ENCODE measurements at regions not wholly inside any gene's neighbourhood (a gene's known extent, or its start where the extent isn't known, plus 50 kb on each side); places are given as distances from the start of the nearest gene placed in this dataset.
"Not testable (repeated sequence)": the region's sequence is repeated elsewhere in the genome, so short reads cannot be mapped to it uniquely, and the experiment has no call there.

DNA sequence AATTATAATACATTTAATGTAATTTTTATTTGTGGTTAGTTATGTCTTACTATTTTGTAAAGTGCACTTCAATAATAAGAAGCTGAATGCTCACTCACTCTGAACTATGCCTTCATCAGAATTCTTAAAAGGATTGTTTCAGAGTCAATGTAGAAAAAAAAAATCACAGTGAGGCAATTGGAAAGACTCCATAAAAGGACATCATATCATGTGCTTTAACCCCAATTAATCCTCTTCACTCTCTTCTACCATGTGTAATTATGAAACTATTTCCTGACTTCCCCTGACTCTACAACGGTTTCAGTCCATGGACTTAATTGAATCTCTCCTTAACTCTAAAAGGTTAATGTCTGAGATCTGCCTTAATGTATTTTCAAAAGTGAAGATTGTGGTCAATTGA lies 250.4 kb upstream of the ALG10 start (continued):
- TF ChIP-seq, protein P1, sequence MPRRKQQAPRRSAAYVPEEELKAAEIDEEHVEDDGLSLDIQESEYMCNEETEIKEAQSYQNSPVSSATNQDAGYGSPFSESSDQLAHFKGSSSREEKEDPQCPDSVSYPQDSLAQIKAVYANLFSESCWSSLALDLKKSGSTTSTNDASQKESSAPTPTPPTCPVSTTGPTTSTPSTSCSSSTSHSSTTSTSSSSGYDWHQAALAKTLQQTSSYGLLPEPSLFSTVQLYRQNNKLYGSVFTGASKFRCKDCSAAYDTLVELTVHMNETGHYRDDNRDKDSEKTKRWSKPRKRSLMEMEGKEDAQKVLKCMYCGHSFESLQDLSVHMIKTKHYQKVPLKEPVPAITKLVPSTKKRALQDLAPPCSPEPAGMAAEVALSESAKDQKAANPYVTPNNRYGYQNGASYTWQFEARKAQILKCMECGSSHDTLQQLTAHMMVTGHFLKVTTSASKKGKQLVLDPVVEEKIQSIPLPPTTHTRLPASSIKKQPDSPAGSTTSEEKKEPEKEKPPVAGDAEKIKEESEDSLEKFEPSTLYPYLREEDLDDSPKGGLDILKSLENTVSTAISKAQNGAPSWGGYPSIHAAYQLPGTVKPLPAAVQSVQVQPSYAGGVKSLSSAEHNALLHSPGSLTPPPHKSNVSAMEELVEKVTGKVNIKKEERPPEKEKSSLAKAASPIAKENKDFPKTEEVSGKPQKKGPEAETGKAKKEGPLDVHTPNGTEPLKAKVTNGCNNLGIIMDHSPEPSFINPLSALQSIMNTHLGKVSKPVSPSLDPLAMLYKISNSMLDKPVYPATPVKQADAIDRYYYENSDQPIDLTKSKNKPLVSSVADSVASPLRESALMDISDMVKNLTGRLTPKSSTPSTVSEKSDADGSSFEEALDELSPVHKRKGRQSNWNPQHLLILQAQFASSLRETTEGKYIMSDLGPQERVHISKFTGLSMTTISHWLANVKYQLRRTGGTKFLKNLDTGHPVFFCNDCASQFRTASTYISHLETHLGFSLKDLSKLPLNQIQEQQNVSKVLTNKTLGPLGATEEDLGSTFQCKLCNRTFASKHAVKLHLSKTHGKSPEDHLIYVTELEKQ (tag by site-specific recombination; IDR thresholded peaks at IDR 0.05; ENCODE audit: borderline replicate concordance), result no peak
- TF ChIP-seq ZNF416 (tag by site-specific recombination; IDR thresholded peaks at IDR 0.05) (no peak), ZNF248 (tag by site-specific recombination; IDR thresholded peaks at IDR 0.05) (no peak), ZNF221 (tag by site-specific recombination; IDR thresholded peaks at IDR 0.05; ENCODE audit: borderline replicate concordance) (no peak), ZNF423 (tag by site-specific recombination; IDR thresholded peaks at IDR 0.05) (no peak), ZNF341 (tag by site-specific recombination; IDR thresholded peaks at IDR 0.05; ENCODE audit: low read depth) (no peak), BCL11A (tag by site-specific recombination; IDR thresholded peaks at IDR 0.05; ENCODE audit: low read depth) (no peak), ZNF223 (tag by site-specific recombination; IDR thresholded peaks at IDR 0.05) (no peak)
- TF ChIP-seq, protein P2, sequence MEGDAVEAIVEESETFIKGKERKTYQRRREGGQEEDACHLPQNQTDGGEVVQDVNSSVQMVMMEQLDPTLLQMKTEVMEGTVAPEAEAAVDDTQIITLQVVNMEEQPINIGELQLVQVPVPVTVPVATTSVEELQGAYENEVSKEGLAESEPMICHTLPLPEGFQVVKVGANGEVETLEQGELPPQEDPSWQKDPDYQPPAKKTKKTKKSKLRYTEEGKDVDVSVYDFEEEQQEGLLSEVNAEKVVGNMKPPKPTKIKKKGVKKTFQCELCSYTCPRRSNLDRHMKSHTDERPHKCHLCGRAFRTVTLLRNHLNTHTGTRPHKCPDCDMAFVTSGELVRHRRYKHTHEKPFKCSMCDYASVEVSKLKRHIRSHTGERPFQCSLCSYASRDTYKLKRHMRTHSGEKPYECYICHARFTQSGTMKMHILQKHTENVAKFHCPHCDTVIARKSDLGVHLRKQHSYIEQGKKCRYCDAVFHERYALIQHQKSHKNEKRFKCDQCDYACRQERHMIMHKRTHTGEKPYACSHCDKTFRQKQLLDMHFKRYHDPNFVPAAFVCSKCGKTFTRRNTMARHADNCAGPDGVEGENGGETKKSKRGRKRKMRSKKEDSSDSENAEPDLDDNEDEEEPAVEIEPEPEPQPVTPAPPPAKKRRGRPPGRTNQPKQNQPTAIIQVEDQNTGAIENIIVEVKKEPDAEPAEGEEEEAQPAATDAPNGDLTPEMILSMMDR (tag by site-specific recombination; IDR thresholded peaks at IDR 0.05), result no peak

DNA sequence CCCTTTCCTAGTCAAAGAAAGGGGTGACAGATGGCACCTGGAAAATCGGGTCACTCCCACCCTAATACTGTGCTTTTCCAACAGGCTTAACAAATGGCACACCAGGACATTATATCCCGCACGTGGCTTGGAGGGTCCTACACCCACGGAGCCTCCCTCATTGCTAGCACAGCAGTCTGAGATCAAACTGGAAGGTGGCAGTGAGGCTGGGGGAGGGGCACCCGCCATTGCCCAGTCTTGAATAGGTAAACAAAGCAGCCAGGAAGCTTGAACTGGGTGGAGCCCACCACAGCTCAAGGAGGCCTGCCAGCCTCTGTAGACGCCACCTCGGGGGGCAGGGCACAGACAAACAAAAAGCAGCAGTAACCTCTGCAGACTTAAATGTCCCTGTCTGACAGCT lies 249.2 kb upstream of the ALG10 start:
- H3K36me3 ChIP-seq (ENCODE audit: control insufficient read depth in 2 of 2, insufficient read depth in 1 of 2, low read length in 2 of 2); H3K4me1 ChIP-seq (ENCODE audit: control insufficient read depth, insufficient read depth, low read length); CTCF ChIA-PET; H3K4me3 ChIP-seq (ENCODE audit: low read depth, low read length); H3K27ac ChIP-seq (ENCODE audit: extremely low read depth, low read depth, low read length); H3K9me3 ChIP-seq (ENCODE audit: control insufficient read depth, insufficient read depth, low read depth, low read length); POLR2A ChIA-PET: not testable (repeated sequence)

DNA sequence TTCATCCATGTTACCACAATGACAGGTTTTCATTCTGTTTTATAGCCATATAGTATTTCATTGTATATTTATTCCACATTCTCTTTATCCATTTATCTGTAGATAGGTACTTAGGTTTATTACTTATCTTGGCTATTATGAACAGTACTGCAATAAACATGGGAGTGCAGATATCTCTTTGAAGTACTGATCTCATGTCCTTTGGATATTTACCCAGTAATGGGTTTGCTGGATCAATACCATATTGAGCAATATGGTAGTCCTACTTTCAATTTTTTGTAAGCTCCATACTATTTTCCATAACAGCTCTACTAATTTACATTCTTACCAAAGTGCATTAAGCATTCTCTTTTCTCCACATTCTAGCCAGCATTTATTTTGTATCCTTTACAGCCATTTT lies 235.8 kb upstream of the ALG10 start:
- TF ChIP-seq ZNF292 (tag by site-specific recombination; IDR thresholded peaks at IDR 0.05; ENCODE audit: borderline replicate concordance, low read depth), result no peak
- no peaks in the 10 kb centered on the region for H3K36me3 ChIP-seq (ENCODE audit: control insufficient read depth in 2 of 2, insufficient read depth in 1 of 2, low read length in 2 of 2)
- ChIA-PET CTCF (no interaction called here), POLR2A (no interaction called here)
- no peak overlapping the region for H3K27ac ChIP-seq (ENCODE audit: extremely low read depth, low read depth, low read length)
- no peaks in the 10 kb centered on the region for H3K4me1 ChIP-seq (ENCODE audit: control insufficient read depth, insufficient read depth, low read length)
- H3K4me3 ChIP-seq (ENCODE audit: low read depth, low read length), result no peak overlapping the region
- H3K9me3 ChIP-seq (ENCODE audit: control insufficient read depth, insufficient read depth, low read depth, low read length), result no peaks in the 10 kb centered on the region

DNA sequence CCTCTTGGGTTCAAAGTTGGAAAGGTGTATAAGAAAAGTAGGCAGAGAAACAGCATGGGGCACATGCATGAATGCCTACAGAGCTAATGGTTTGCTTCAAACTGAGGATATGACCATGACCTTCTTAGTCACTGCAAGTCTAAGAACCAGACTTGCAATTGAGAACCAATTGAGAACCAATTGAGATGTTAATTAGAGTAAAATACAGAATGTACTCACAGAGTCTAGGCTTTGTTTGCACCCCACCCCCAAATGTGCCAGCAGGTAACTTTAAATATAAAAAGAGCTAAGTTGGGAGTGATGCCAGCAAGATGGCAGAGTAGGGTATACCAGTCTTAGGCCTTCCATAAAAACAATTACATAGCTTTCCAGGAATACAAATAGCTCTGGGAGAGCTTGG lies 227.3 kb upstream of the ALG10 start:
- H3K27ac ChIP-seq (ENCODE audit: extremely low read depth, low read depth, low read length), result no peak overlapping the region

DNA sequence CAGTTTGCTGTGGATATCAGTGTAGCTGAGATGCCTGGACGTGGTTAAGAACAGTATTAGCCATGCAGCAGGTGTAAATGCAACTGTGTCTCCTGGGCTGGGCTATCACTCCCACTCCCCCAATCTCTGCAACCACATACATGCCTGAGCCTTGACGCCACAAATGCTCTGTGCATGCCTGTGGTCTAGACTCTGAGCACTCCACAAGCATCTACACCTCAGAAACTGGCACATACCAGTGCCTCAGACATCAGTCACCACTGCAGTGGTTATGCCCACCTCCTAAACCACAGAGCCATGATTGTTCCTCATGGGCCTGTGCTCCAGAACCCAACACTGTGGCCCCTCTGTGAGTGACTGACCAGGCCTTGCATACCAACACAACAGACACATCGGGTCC lies 226.8 kb upstream of the ALG10 start:
- no peaks in the 10 kb centered on the region for H3K36me3 ChIP-seq (ENCODE audit: control insufficient read depth in 2 of 2, insufficient read depth in 1 of 2, low read length in 2 of 2)
- no peaks in the 10 kb centered on the region for H3K9me3 ChIP-seq (ENCODE audit: control insufficient read depth, insufficient read depth, low read depth, low read length)
- CTCF ChIA-PET, result no interaction called here
- H3K4me3 ChIP-seq (ENCODE audit: low read depth, low read length), result no peak overlapping the region
- no peaks in the 10 kb centered on the region for H3K4me1 ChIP-seq (ENCODE audit: control insufficient read depth, insufficient read depth, low read length)
- no peak overlapping the region for H3K27ac ChIP-seq (ENCODE audit: extremely low read depth, low read depth, low read length)
- POLR2A ChIA-PET, result no interaction called here
- TF ChIP-seq ZNF140 (tag by site-specific recombination; IDR thresholded peaks at IDR 0.05), result no peak
- no peak for TF ChIP-seq FEZF1 (tag by site-specific recombination; IDR thresholded peaks at IDR 0.05)
- TF ChIP-seq ZNF132 (tag by site-specific recombination; IDR thresholded peaks at IDR 0.05; ENCODE audit: borderline replicate concordance), result no peak
- no peak for TF ChIP-seq ZNF416 (tag by site-specific recombination; IDR thresholded peaks at IDR 0.05)
- TF ChIP-seq ZNF544 (tag by site-specific recombination; IDR thresholded peaks at IDR 0.05), result no peak
- TF ChIP-seq ZNF830 (tag by site-specific recombination; IDR thresholded peaks at IDR 0.05; ENCODE audit: low read depth), result no peak
- no peak for TF ChIP-seq ZNF555 (tag by site-specific recombination; conservative IDR thresholded peaks at IDR 0.05)
- TF ChIP-seq, protein P3, sequence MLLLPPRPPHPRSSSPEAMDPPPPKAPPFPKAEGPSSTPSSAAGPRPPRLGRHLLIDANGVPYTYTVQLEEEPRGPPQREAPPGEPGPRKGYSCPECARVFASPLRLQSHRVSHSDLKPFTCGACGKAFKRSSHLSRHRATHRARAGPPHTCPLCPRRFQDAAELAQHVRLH (tag by site-specific recombination; IDR thresholded peaks at IDR 0.05), result no peak
- TF ChIP-seq ZNF654 (tag by site-specific recombination; IDR thresholded peaks at IDR 0.05; ENCODE audit: low read depth), result no peak

More for the DNA sequence above, 227.3 kb upstream of the ALG10 start:
- H3K4me1 ChIP-seq (ENCODE audit: control insufficient read depth, insufficient read depth, low read length), result no peaks in the 10 kb centered on the region
- H3K36me3 ChIP-seq (ENCODE audit: control insufficient read depth in 2 of 2, insufficient read depth in 1 of 2, low read length in 2 of 2), result no peaks in the 10 kb centered on the region
- no peaks in the 10 kb centered on the region for H3K9me3 ChIP-seq (ENCODE audit: control insufficient read depth, insufficient read depth, low read depth, low read length)
- CTCF ChIA-PET, result no interaction called here
- TF ChIP-seq ZNF341 (tag by site-specific recombination; IDR thresholded peaks at IDR 0.05; ENCODE audit: low read depth) (no peak), BCL11B (tag by site-specific recombination; IDR thresholded peaks at IDR 0.05; ENCODE audit: low read depth) (no peak)
- POLR2A ChIA-PET, result no interaction called here
- H3K4me3 ChIP-seq (ENCODE audit: low read depth, low read length), result no peak overlapping the region
